Nucleus accumbens (tissue), 56 donors: ENCODE measurements at regions not wholly inside any gene's neighbourhood (a gene's known extent, or its start where the extent isn't known, plus 50 kb on each side); places are given as distances from the start of the nearest gene placed in this dataset.

Experiments
- DNase-seq, 56 donors: peaks; one replicate each; lab custom pipeline; 2025; lab: John Stamatoyannopoulos, UW

- DNase-seq = no peak
Measured at GRCh38 chr5:3300726-3301125, 294.9 kb upstream of the IRX1 start.

DNA sequence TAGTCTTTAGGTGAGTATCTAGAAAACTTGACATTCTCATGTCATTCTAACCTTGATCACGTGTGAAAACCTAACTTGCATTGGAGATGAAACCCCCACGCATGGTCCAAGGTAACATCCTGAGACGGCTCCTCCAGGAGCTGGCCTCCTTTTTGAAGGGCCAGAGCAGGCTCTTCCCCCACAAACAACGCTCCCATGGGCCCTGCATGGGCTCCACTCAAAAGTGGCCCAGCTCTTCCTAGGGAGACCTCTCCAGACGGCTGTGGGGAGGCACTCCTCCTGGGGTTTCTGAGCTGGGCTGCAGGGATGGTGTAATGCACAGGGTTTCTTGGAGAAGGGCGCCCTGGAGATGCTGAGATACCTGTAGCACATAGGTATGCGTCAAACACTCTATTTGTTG is 296.2 kb upstream of the IRX1 start:
- no peak for DNase-seq

DNA sequence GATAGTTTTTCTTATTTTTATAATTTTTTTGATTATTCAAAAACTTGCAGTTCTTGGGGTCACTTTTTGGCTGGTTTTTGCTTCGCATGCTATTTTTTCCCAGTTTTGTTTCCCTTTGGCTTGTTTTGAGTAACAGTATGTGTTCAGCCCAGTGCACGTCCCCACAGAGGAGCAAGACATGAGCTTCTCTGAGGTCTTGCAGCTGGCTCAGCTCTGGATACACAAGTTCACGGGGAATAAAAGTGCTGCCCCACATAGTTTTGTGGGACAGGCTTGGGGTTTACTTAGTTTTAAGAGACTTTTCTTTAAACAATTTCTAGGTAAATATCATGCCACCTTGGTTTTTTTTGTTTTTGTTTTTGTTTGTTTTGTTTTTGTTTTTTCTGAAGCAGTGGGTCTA is 297.8 kb upstream of the IRX1 start:
- DNase-seq = no peak

DNA sequence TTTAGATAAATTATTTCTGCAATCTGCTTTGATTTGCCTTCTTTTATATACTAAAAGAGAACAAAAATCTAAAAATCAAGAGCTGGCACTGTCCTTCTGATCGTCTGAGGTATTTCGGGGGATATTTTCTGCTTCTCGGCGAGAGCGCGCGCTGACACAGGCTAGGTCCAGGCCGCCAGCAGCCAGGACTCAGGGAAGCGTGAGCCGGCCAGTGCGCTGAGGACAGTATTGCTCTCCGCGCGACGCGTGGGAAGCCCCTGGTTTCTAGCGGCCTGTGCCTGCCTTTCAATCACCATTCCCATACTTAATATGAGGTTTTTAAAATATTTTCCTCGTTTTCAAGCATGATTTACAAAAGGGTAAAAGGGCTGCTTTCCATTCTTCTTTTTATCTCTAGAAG is 307.3 kb upstream of the IRX1 start:
- no peak for DNase-seq

DNA sequence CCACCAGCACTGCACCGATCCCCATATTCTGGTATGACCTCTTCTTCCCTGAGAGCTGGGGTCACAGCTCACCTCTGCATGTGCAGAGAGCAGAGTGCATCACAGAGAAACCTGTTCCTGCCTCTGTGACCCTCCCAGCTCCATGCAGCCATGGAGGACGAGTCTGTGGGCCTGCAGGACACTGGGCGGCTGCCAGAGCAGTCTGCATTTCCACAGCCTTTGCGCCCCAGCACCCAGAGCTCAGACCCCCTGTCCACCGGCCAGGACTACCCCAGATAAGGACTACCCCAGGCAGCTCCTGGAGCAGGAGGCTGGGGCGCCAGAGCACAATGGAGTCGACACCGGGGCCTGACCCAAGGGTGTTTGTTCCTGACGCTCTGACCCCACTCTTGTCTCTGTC is 308.1 kb upstream of the IRX1 start:
- no peak for DNase-seq

- DNase-seq = no peak
Measured at GRCh38 chr5:3285621-3286020, 310.0 kb upstream of the IRX1 start.

GRCh38 chr5:3284506-3284905 is 311.1 kb upstream of the IRX1 start:
- DNase-seq = no peak

DNA sequence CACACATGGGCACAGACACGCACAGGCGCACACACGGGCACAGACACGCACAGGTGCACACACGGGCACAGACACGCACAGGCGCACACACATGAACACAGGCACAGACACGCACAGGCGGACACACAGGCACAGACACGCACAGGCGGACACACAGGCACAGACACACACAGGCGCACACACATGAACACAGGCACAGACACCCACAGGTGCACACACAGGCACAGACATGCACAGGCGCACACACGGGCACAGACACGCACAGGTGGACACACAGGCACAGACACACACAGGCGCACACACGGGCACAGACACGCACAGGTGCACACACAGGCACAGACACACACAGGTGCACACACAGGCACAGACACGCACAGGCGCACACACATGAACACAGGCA is 312.8 kb upstream of the IRX1 start:
- DNase-seq = no peak

DNA sequence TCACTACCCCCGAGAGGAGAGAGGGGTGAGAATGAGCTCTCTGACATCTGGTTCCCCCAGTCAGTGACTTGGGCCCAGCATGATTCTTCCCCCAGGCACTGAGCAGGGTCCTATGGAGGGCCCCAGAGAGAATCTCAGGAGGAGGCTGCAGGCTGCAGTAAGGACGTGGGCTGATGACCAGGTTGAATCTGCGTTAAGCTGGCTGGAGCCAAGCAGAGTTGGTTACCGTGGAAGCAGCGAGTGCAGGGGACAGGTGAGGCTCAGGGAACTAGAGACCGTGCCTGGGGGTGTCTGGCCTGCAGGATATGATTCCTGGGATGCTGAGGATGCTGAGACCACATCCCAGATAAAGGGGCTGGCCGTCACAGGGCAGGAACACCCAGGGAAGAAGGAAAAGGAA is 314.3 kb upstream of the IRX1 start:
- DNase-seq = no peak

DNA sequence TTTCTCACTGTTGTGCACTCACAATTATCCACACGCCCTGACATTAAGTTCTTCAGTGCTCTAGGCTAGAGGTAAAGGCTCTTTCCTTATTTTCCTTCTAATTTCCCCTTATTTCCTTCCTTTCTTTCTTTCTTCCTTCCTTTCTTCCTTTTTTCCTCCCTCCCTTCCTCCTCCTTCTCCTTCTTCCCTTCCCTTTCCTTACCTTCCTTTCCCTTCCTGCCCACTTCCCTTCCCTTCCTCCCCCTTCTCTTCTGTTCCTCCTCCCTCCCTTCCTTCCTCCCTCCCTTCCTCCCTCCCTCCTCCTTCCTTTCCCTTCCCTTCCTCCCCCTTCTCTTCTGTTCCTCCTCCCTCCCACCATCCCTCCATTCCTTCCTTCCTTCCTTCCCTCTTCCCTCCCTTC is 317.0 kb upstream of the IRX1 start:
- DNase-seq = no peak

GRCh38 chr5:3277590-3278196 is 317.9 kb upstream of the IRX1 start:
- DNase-seq = no peak

- no peak for DNase-seq
Measured at GRCh38 chr5:3276896-3277295, 318.7 kb upstream of the IRX1 start.

GRCh38 chr5:3269395-3270169 is 326.1 kb upstream of the IRX1 start:
- DNase-seq = no peak

DNA sequence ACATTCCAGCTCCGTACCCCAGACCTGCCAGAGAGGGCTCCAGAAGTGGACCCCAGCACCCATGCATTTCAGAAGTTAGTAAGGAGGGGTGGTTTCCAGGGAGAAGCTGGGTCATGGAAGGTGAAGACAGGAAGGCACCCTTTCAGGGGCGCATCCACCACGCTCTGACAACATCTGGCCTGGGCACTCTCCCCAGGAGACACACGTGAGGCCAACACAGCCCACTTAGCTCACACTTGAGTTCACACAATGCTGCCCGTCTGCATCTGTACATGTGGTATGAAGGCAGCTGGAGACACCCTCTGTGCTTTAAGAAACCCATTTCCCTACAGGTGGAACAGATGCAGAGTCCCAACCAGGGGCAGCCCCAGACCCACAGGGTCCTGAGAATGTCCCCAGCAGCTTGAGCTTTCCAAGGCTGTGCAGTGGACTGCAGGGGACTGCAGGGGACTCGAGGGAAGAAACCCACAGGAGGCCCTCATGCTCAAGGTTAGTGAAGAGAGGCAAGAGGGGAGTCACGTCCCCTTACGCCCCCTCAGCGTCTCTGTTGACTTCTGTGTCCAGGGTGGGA is 326.8 kb upstream of the IRX1 start:
- DNase-seq = no peak

DNA sequence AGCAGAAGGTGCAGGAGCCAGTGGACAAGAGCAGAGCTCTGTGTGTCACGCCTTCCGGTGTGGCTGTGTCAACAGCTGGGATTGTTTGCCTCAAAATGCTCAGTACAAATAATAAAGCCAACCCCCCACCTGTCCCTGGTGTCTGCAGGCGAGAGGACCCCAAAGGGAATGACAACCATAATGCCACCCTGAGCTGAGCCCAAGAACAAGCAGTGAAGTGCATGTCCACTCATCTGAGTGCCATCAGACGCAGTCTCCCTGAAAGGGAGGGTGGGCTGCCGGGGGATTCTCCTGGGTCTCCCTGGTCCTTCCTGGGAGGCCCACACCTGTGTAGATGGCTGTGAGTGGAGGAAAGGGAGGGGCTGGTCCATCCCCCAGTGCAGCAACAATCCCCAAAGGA is 328.8 kb upstream of the IRX1 start:
- no peak for DNase-seq

GRCh38 chr5:3265936-3266335 is 329.7 kb upstream of the IRX1 start:
- DNase-seq = no peak

DNA sequence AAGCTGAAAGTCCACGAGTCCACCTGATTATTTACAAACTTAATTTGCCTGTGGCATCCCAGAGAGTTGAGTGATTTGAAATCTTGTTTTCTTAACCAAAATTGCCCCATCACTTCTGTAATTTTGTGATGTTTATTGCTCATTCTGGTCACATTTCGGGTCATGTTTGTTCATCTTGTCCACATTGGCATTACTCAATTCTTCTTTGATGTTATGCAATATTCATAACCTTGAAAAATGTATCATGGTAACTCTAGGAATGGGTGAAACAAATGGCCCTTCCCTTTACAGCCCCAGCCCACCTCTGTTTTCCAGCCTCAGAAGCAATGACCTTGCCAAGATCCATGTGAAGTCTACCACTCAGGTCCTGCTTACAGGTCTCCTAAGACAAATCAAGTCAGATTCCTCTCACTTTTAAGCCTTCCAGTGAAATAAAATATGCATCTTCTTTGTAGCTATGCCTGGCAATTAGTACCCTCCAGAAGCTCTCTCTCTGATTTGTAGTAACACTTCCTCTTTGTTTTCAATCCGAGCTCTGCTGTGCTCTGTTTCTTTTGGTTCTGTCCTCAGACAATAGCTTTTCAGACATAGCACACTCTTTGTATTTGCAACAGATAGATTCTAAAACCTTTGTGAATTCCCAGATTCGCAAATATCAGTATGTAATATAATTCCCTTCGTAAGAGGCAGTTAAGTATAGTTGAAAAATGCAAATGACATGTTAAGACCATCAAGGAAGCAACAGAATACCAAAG is 330.3 kb upstream of the IRX1 start:
- DNase-seq = peak in 5 of 56 donors; percentile 5 to 32 (median 10)

DNA sequence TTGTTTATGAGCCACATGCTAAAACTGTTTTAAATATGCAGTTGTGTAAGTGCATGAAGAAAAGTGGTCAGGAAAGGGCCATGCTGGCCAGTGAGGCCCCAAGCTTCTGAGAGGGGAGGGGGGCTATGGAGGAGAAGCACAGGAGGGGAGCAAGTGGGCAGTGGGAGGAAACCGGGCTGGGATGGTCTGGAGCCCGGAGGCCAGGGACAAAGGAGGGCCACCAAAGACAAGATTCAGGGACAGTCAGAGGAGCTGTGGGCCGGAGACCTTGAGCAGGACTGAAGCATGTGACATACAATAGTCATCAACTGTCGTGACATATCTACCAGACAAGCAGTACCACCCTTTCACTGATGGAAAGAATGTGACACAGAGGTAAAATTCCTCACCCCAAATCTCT is 333.2 kb upstream of the IRX1 start:
- no peak for DNase-seq

DNA sequence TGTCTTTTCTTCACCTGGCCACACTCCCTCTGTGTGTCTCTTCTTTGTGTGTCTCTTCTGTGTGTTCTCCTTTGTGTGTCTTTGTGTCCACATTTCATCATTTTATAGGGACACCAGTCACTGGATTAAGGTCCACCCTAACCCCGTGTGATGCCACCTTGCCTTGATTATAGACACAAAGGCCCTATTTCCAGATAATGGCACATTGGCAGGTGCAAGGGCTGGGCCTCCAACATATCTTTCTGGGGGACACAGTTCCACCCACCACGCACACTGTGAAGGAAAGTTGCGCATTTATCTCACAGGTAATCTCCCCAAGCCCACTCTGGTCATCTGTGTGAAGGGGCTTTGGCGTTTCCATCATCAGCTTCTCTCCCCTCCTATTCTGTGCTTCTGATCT is 334.6 kb upstream of the IRX1 start:
- DNase-seq = no peak

- DNase-seq = peak in 7 of 56 donors; percentile 7 to 47 (median 20)
Measured at GRCh38 chr5:3258050-3258449, 337.6 kb upstream of the IRX1 start.

- DNase-seq = no peak
Measured at GRCh38 chr5:3252235-3252634, 343.4 kb upstream of the IRX1 start.
